Mesenchymal stem cell (in vitro differentiated cells and primary cell): ENCODE measurements at regions not wholly inside any gene's neighbourhood (a gene's known extent, or its start where the extent isn't known, plus 50 kb on each side); places are given as distances from the start of the nearest gene placed in this dataset.

Experiments
- DNase-seq: peaks from one replicate; pipeline ENCODE4 v3.0.0-alpha.2; 2013
- H2AFZ ChIP-seq: one replicate; pipeline ENCODE4 v1.6.1; 2013; ENCODE audit warnings: low read depth, mild to moderate bottlenecking, control low read depth, inconsistent platforms, low read length, moderate library complexity
- H2AK5ac ChIP-seq: 2 replicates; pipeline ENCODE4 v1.6.1; 2013; ENCODE audit warnings: low read length, moderate library complexity, mild to moderate bottlenecking, inconsistent platforms; ENCODE audit not compliant: severe bottlenecking
- H2BK120ac ChIP-seq: one replicate; pipeline ENCODE4 v1.6.1; 2013; ENCODE audit warnings: low read depth, mild to moderate bottlenecking, inconsistent platforms, low read length, moderate library complexity
- H2BK12ac ChIP-seq, 2 experiments: one replicate each; pipeline ENCODE4 v1.6.1; 2013; ENCODE audit warnings: inconsistent platforms in 2 of 2, low read length in 2 of 2, mild to moderate bottlenecking in 2 of 2, moderate library complexity in 2 of 2, control low read depth in 1 of 2
- H2BK15ac ChIP-seq: one replicate; pipeline ENCODE4 v1.6.1; 2013; ENCODE audit warnings: mild to moderate bottlenecking, low read depth, inconsistent platforms; ENCODE audit not compliant: poor library complexity, severe bottlenecking
- H2BK5ac ChIP-seq: 2 replicates; pipeline ENCODE4 v1.6.1; 2013; ENCODE audit warnings: low read depth, mild to moderate bottlenecking, low read length, control low read depth, inconsistent platforms; ENCODE audit not compliant: poor library complexity, severe bottlenecking
- H3K14ac ChIP-seq, 2 experiments: one replicate each; pipeline ENCODE4 v1.6.1; 2013; ENCODE audit warnings: inconsistent platforms in 2 of 2, low read length in 2 of 2, control low read depth in 1 of 2, mild to moderate bottlenecking in 1 of 2, moderate library complexity in 1 of 2
- H3K18ac ChIP-seq, 2 experiments: one replicate each; pipeline ENCODE4 v1.6.1; 2013; ENCODE audit warnings: inconsistent platforms in 2 of 2, low read length in 2 of 2, control low read depth in 1 of 2, low read depth in 1 of 2, mild to moderate bottlenecking in 1 of 2
- H3K23ac ChIP-seq, 2 experiments: one replicate each; pipeline ENCODE4 v1.6.1; 2013; ENCODE audit warnings: inconsistent platforms in 2 of 2, low read length in 2 of 2, mild to moderate bottlenecking in 2 of 2, moderate library complexity in 2 of 2, control low read depth in 1 of 2
- H3K27ac ChIP-seq: 2 replicates; pipeline ENCODE4 v1.5.1; 2013; ENCODE audit warnings: mild to moderate bottlenecking, moderate library complexity, low read length, control low read depth, inconsistent platforms; ENCODE audit not compliant: poor library complexity, severe bottlenecking
- H3K27me3 ChIP-seq, 2 experiments: 2 replicates each; pipeline versions ENCODE4 v1.6.1 to v1.7.0; 2013; ENCODE audit warnings: low read length in 2 of 2, mild to moderate bottlenecking in 2 of 2, moderate library complexity in 2 of 2, control low read depth in 1 of 2, inconsistent platforms in 1 of 2; ENCODE audit not compliant: control insufficient read depth in 1 of 2, insufficient read depth in 1 of 2
- H3K36me3 ChIP-seq, 2 experiments: 2 replicates each; pipeline versions ENCODE4 v1.6.1 to v1.7.0; 2013; ENCODE audit warnings: low read length in 2 of 2, control low read depth in 1 of 2, inconsistent platforms in 1 of 2, low read depth in 1 of 2, mild to moderate bottlenecking in 1 of 2; ENCODE audit not compliant: insufficient read depth in 2 of 2, control insufficient read depth in 1 of 2
- H3K4ac ChIP-seq, 2 experiments: one replicate each; pipeline ENCODE4 v1.6.1; 2013; ENCODE audit warnings: inconsistent platforms in 2 of 2, low read length in 2 of 2, mild to moderate bottlenecking in 2 of 2, moderate library complexity in 2 of 2, control low read depth in 1 of 2, low read depth in 1 of 2
- H3K4me1 ChIP-seq: 2 replicates; pipeline ENCODE4 v1.6.1; 2013; ENCODE audit warnings: low read depth, low read length, control low read depth; ENCODE audit not compliant: control insufficient read depth, insufficient read depth
- H3K4me2 ChIP-seq: 2 replicates; pipeline ENCODE4 v1.6.1; 2013; ENCODE audit warnings: low read length, mild to moderate bottlenecking, inconsistent platforms; ENCODE audit not compliant: poor library complexity, severe bottlenecking
- H3K4me3 ChIP-seq, 2 experiments: 2 replicates each; pipeline versions ENCODE4 v1.5.1 to v1.7.0; 2013; ENCODE audit warnings: low read length in 2 of 2, mild to moderate bottlenecking in 2 of 2, control low read depth in 1 of 2, low read depth in 1 of 2; ENCODE audit not compliant: insufficient read depth in 1 of 2
- H3K79me1 ChIP-seq: replicated peaks from 2 replicates; pipeline ENCODE4 v1.6.1; 2013; ENCODE audit warnings: mild to moderate bottlenecking, control low read depth, low read length, inconsistent platforms; ENCODE audit not compliant: poor library complexity, severe bottlenecking
- H3K9ac ChIP-seq: 2 replicates; pipeline ENCODE4 v1.7.0; 2013; ENCODE audit warnings: mild to moderate bottlenecking, low read length, moderate library complexity
- H3K9me3 ChIP-seq: 2 replicates; pipeline ENCODE4 v1.7.0; 2013; ENCODE audit warnings: mild to moderate bottlenecking, low read length; ENCODE audit not compliant: control insufficient read depth
- H4K8ac ChIP-seq: one replicate; pipeline ENCODE4 v1.6.1; 2013; ENCODE audit warnings: inconsistent platforms, mild to moderate bottlenecking, low read length, moderate library complexity
- H4K91ac ChIP-seq: one replicate; pipeline ENCODE4 v1.6.1; 2013; ENCODE audit warnings: mild to moderate bottlenecking, low read length, inconsistent platforms
- whole genome bisulfite sequencing: methylation state at CpG from one replicate; pipeline ENCODE4 v1.1.7; 2013; ENCODE audit warnings: mixed read lengths; 5-methylcytosine and 5-hydroxymethylcytosine counted together

GRCh38 chr4:109352941-109353340 is 50.5 kb upstream of the COL25A1 start:
- Histone ChIP-seq H2BK120ac (no peak overlapping the region), H3K36me3 (no peaks in the 10 kb centered on the region), H3K27ac (no peak overlapping the region), H3K23ac (no peak overlapping the region), H3K9me3 (no peaks in the 10 kb centered on the region), H2AFZ (no peak overlapping the region), H3K18ac (no peak overlapping the region), H2BK15ac (no peak overlapping the region), H2AK5ac (no peak overlapping the region), H2BK5ac (no peak overlapping the region), H3K79me1 (no peaks in the 10 kb centered on the region), H4K91ac (no peak overlapping the region), H3K4me2 (no peak overlapping the region), H3K4me1 (no peaks in the 10 kb centered on the region), H4K8ac (no peak overlapping the region), H2BK12ac (no peak overlapping the region), H3K9ac (no peak overlapping the region), H3K4me3 (no peak overlapping the region), H3K27me3 (no peaks in the 10 kb centered on the region), H3K14ac (no peak overlapping the region), H3K4ac (no peak overlapping the region)
- no peak for DNase-seq
- WGBS = no CpG with 5 or more reads among the region's 2 CpGs
